Thyroid gland (tissue), 4 donors: ENCODE measurements at regions not wholly inside any gene's neighbourhood (a gene's known extent, or its start where the extent isn't known, plus 50 kb on each side); places are given as distances from the start of the nearest gene placed in this dataset.

Experiments
- CTCF ChIP-seq, 6 experiments: fragments of 200-600 bp in 3 of 6; fragments of 450-650 bp in 3 of 6; sonication (generic) in 3 of 6; IDR thresholded peaks; one replicate each; pipeline ENCODE4 v1.5.1; 2016 to 2019; ENCODE audit warnings: antibody characterized with exemption in 6 of 6, mild to moderate bottlenecking in 2 of 6, inconsistent platforms in 1 of 6, moderate library complexity in 1 of 6
- POLR2A ChIP-seq, 2 donors: fragments of 450-650 bp; IDR thresholded peaks; one replicate each; pipeline ENCODE4 v1.6.1; 2017; ENCODE audit warnings: antibody characterized with exemption in 2 of 2, mild to moderate bottlenecking in 2 of 2, moderate library complexity in 1 of 2

- TF ChIP-seq CTCF (IDR thresholded peaks at IDR 0.05) = no peak
- TF ChIP-seq POLR2A (IDR thresholded peaks at IDR 0.05) = no peak
These were observed 204.2 kb downstream of the CBLN2 start for GRCh38 chr18:72339976-72340375.
